GM12892 (cell line): ENCODE measurements at regions not wholly inside any gene's neighbourhood (a gene's known extent, or its start where the extent isn't known, plus 50 kb on each side); places are given as distances from the start of the nearest gene placed in this dataset.

ENCODE experiments used
- DNase-seq: peaks from one replicate; pipeline ENCODE4 v3.0.0; 2011; ENCODE audit not compliant: insufficient read length
- FAIRE-seq: peaks from 2 replicates; lab custom pipeline; 2011; peaks lifted over from hg19 to GRCh38; lab: Jason Lieb, UNC
- POLR2A ChIP-seq: IDR thresholded peaks from 2 replicates; pipeline ENCODE4 v1.6.1; 2011; ENCODE audit warnings: low read depth, low read length, control low read depth
- POLR2AphosphoS5 ChIP-seq: IDR thresholded peaks from 2 replicates; pipeline ENCODE4 v1.6.1; 2011; ENCODE audit warnings: low read depth, low read length, control low read depth
- TAF1 ChIP-seq: IDR thresholded peaks from 2 replicates; pipeline ENCODE4 v1.6.1; 2011; ENCODE audit warnings: low read depth, mild to moderate bottlenecking, control low read depth, low read length, borderline replicate concordance

GRCh38 chr11:70495351-70496310 lies 97.3 kb downstream of the CTTN start:
- FAIRE-seq (no peak), DNase-seq (no peak)
- TF ChIP-seq POLR2AphosphoS5 (no peak), POLR2A (no peak), TAF1 (no peak)

DNA sequence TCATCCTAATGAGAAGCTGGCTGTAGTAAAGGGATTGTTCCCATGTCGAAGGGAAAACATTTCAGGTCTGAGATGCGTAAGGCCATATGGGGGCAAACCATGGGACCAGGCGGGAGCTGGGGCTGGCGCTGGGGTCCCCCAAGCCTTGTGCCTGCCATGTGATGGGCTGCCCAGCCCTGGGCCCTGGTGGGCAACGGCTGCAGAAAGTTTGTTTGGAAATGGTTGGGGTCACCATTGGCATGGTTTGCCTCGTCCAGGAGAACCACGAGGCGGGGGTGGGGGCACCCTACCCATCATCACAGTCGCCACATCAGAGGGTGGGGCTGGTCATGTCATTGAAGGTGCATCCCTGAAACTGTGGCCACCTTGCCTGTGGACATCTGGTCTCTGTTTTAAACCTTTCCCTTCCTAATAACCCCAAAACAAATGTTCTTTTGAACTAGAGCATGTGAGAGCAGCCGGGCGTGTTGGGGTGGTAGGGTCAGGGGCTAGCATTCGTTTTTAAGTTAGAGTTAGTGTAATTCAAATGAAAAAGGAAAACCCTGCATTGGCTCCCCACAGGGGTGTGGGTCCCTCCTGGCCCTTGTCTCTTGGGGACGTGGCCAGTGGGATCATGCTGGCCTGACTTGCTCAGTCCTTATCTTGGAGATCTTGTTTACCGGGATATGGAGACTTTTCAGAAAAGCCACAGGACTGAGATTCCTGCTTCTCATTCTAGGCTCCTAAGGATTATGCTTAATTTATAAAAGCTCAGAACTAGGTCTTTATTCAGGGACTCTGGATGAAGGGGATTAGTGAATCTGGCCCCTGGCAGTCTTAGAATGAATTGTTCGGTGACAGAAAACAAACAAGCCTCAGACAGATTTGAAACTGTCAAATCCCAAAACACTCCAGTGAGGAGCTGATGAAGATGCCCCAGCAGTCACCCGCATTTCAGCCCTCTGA lies 98.5 kb downstream of the CTTN start:
- no peak for FAIRE-seq
- no peak for TF ChIP-seq TAF1
- no peak for TF ChIP-seq POLR2A
- no peak for TF ChIP-seq POLR2AphosphoS5
- DNase-seq: no peak

DNA sequence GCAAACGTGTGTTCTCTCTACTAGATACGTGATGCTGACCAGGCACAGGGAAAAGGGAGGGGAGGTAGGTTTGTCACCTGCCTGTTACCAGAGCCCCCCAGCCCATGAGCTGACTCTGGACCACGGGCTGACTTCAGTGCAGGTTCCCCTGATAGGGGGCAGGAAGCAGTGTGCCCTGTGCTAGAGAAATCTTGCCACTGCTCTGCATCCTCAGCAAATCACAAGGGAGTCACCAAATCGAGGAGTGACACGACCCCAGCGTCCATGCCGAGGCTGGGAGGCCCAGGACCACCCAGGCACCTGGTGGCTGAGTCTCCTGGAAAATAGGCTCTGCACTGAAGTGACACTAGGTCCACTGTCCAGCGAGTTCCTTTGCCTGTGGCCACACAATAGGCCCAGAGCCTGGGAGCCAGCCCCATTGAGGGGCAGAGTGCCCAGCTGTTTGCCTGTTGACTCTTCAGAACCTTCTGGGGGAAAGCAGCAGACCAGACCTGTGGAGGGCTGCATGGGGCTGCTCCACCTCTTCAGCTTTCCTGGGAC lies 99.3 kb downstream of the CTTN start:
- DNase-seq (no peak), FAIRE-seq (no peak)
- TF ChIP-seq TAF1 (no peak), POLR2AphosphoS5 (no peak), POLR2A (no peak)

DNA sequence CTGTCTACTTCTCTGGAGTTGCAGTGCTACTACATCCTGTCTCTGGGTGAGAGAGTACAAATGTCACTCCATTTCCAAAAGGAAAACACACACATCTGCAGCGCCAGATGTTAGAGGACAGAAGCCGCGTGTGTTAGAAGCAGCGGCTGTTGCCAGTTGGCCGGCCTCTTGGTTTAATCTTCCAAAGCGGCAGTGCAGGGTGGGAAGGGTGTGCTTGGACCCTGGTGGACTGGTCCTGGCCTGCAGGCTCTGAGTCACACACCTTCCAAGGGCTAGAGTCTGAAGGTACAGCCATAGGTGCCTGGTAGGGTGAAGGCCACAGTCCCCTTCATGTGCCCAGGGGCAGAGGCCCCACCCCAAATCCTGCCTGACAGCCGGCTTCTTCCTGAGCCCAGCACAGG lies 99.8 kb downstream of the CTTN start:
- TF ChIP-seq POLR2A: no peak
- FAIRE-seq: no peak
- DNase-seq: no peak

- FAIRE-seq (no peak), DNase-seq (no peak)
- TF ChIP-seq POLR2A: no peak
- TF ChIP-seq POLR2AphosphoS5: no peak
- no peak for TF ChIP-seq TAF1
Observed at GRCh38 chr11:70498976-70499801, 100.9 kb downstream of the CTTN start.

DNA sequence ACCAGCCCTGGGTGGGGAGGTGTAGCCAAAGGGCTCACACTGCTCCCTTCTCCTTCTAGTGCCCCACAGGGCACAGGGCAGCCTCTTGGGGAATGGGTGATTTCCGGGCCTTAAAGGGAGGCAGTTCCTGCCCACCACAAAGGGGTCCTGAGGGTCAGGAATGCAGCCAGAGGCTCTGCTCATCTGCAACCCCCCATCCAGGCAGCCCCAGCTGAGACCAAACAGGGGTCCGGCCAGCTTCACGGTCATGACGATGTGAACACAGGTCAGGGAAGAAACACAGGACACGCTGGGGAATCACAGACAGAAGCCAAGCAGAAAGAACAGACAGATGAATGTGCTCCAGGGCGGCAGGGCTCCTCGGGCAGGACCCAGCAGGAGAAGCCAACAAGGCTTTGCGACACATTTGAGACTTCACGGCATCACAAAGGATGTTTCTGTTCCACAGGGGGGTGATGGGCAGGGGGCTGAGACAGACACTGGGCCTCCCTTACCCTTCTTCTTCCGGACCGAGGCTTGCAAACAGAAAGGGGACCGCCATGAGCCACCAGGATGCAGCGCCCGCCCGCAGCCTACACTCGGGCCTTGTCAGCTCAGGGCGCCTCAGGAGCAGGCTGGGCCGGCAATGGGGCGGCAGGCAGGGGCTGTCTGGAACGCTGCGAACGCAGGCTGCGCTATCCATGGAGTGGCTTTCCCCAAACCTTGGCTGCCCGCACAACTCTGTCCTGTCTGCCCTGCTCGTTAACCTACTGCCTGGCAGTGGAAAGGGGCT lies 101.9 kb downstream of the CTTN start:
- DNase-seq (no peak), FAIRE-seq (no peak)
- TF ChIP-seq TAF1: no peak

DNA sequence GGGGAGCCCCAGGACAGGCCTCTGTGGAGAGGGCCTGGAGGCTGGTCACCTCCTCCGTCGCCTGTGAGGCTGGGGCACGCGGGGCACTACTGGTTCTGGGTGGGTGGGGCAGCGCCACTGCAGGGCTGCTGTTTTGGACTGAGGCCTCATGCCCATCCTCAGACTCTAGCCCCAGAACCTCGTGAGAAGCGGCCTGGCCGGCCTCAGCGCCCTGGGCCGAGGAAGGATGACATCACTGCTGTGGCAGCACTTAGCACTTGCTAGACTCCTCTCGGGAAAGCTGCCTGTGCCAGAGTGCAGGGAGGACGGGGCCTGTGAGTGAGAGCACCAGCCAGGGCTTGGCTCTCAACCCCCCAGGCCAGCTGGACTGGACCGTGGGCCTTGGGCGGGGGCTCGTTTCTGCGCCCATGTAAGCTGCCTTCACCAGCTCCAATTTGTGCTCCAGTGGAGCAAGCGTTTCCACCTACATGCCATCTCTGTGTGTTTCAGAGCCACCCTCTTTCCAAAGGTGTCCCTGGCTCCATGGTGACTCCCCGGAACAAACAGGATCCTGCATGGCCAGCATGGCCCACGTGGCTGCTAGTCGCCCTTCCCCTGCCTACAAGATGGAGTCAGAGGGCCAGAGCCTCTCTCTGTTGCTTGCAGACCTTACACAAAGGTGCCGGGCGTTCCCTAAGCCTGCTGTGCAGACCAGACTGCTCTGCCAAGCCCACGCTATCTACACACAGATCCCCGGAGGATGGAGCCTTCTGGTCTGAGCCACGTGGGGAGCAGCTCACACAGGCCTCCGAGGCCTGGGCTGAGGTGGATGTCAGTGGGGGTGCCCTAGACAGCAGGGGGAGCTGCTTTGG lies 102.9 kb downstream of the CTTN start:
- FAIRE-seq (no peak), DNase-seq (no peak)

DNA sequence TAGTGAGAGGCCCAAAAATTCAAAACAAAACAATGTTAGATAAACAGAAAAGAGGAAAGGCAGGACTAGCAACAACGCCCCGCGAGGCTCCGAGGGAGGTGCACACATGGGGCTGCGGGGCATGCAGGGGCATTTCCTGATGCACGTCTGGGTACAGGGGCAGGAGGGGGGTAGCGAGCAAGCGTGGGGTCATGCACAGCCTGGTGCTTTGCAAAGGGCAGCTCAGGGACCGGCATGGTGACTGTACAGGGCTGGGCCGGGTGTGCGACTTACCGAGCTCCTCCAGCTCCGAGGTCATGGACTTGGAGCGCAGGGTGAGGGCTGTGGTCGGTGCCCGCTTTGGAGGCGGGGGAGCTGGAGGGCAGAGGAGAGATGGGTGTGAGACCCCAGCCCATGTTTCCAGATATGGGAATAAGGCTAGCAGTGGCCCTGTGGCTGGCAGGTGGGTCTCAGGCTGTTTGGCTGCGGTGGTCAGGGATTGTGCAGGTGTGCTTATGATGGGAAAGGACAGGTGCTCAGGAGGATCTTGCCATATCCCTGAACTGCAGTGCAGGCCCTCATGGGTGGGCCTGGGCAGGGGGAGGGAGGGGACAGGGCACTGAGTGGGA lies 103.7 kb downstream of the CTTN start:
- FAIRE-seq (no peak), DNase-seq (no peak)
- TF ChIP-seq POLR2A (no peak), TAF1 (no peak), POLR2AphosphoS5 (no peak)

More for the DNA sequence above, 102.9 kb downstream of the CTTN start:
- TF ChIP-seq TAF1 (no peak), POLR2A (no peak), POLR2AphosphoS5 (no peak)

GRCh38 chr11:70502677-70503467 lies 104.5 kb downstream of the CTTN start:
- no peak for FAIRE-seq

More at GRCh38 chr11:70502677-70503467, 104.5 kb downstream of the CTTN start:
- no peak for DNase-seq
- TF ChIP-seq POLR2AphosphoS5 (no peak), TAF1 (no peak), POLR2A (no peak)
